Vagina (tissue), 2 donors: ENCODE measurements at regions not wholly inside any gene's neighbourhood (a gene's known extent, or its start where the extent isn't known, plus 50 kb on each side); places are given as distances from the start of the nearest gene placed in this dataset.

Experiments used
- POLR2A ChIP-seq, 2 donors: fragments of 450-650 bp; IDR thresholded peaks; one replicate each; pipeline ENCODE4 v1.6.1; 2017; ENCODE audit warnings: antibody characterized with exemption in 2 of 2, mild to moderate bottlenecking in 2 of 2, moderate library complexity in 2 of 2
- POLR2AphosphoS5 ChIP-seq, 2 donors: sonication (generic); formaldehyde crosslinking; IDR thresholded peaks; one replicate each; pipeline ENCODE4 v1.9.0; 2017; ENCODE audit warnings: antibody characterized with exemption in 2 of 2, mild to moderate bottlenecking in 2 of 2, low read depth in 1 of 2; ENCODE audit not compliant: insufficient read depth in 1 of 2
- TF ChIP-seq, protein P1 (sequence below), 3 experiments: fragments of 450-650 bp in 2 of 3; fragments of 200-600 bp in 1 of 3; sonication (generic) in 1 of 3; IDR thresholded peaks; one replicate each; pipeline ENCODE4 v1.5.1; 2017 to 2019; ENCODE audit warnings: antibody characterized with exemption in 3 of 3, mild to moderate bottlenecking in 2 of 3, moderate library complexity in 2 of 3

DNA sequence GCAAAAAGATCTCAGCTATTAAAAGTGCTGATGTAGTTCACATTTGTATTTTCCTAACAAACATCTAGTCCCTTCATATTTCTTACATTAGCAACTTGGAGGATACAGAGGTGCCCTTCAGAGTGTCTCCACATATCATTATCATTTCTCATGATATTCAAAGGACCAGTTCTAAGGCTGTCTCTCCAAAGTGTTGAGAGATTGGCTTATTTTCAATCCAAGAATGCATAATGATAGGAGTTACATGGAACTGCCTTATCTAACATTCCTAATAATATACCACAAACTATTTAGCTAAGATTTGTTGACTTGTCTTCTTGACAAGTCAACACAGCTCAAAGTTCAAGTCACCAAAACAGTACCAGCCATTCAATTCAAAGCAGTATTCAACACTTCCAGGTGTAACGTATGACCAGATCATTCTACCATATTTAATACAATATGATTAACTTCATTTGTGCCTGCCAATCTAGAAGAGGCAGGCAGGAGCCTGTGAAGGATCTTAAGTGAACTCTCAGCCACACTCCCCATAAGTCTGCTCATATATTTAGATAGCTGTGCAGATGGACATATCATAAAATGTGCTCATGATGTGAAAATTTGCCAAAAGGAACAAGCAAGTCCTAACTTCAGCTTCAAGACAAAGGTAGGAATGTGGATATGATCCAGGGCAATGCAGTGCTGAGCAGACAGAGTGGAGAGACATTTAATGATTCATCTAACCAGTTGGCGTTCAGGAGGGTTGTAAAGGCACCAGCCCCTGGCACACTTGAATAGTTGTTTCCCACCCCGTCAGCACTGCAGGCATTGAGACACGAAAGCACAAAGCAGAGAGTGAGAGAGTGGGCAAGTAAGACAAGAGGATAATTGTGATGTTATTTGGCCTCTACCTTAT lies 108.3 kb downstream of the MTERF1 start:
- TF ChIP-seq, protein P1, sequence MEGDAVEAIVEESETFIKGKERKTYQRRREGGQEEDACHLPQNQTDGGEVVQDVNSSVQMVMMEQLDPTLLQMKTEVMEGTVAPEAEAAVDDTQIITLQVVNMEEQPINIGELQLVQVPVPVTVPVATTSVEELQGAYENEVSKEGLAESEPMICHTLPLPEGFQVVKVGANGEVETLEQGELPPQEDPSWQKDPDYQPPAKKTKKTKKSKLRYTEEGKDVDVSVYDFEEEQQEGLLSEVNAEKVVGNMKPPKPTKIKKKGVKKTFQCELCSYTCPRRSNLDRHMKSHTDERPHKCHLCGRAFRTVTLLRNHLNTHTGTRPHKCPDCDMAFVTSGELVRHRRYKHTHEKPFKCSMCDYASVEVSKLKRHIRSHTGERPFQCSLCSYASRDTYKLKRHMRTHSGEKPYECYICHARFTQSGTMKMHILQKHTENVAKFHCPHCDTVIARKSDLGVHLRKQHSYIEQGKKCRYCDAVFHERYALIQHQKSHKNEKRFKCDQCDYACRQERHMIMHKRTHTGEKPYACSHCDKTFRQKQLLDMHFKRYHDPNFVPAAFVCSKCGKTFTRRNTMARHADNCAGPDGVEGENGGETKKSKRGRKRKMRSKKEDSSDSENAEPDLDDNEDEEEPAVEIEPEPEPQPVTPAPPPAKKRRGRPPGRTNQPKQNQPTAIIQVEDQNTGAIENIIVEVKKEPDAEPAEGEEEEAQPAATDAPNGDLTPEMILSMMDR (IDR thresholded peaks at IDR 0.05) = no peak
- no peak for TF ChIP-seq POLR2A (IDR thresholded peaks at IDR 0.05)
- peak in 1 of 2 donors; percentile 50 for TF ChIP-seq POLR2AphosphoS5 (IDR thresholded peaks at IDR 0.05; ENCODE audit: insufficient read depth in 1 of 2, low read depth in 1 of 2)
